Loucy (cell line): ENCODE measurements at regions not wholly inside any gene's neighbourhood (a gene's known extent, or its start where the extent isn't known, plus 50 kb on each side); places are given as distances from the start of the nearest gene placed in this dataset.

Source experiments
- H2AFZ ChIP-seq: fragments of 200-600 bp; sonication (generic); 2 replicates; pipeline ENCODE4 v1.6.0; 2016; ENCODE audit warnings: antibody characterized with exemption, mild to moderate bottlenecking, low read length, moderate library complexity
- H3F3A ChIP-seq: fragments of 200-600 bp; 2 replicates; pipeline ENCODE4 v1.6.0; 2016; ENCODE audit warnings: antibody characterized with exemption, low read depth, mild to moderate bottlenecking
- H3K27me3 ChIP-seq: fragments of 200-600 bp; sonication (generic); 2 replicates; pipeline ENCODE4 v1.6.1; 2014; ENCODE audit warnings: low read length, mild to moderate bottlenecking; ENCODE audit not compliant: insufficient read depth, poor library complexity, severe bottlenecking
- H3K36me3 ChIP-seq: fragments of 200-600 bp; sonication (generic); 2 replicates; pipeline ENCODE4 v1.6.1; 2016; ENCODE audit warnings: low read length; ENCODE audit not compliant: insufficient read depth
- H3K4me1 ChIP-seq: fragments of 200-600 bp; sonication (generic); 2 replicates; pipeline ENCODE4 v1.5.1; 2014; ENCODE audit warnings: low read length, mild to moderate bottlenecking; ENCODE audit not compliant: insufficient read depth, poor library complexity, severe bottlenecking
- H3K4me2 ChIP-seq: fragments of 200-600 bp; sonication (generic); 2 replicates; pipeline ENCODE4 v1.6.0; 2014; ENCODE audit warnings: antibody characterized with exemption, low read length, low read depth, mild to moderate bottlenecking; ENCODE audit not compliant: poor library complexity, severe bottlenecking
- H3K4me3 ChIP-seq: fragments of 200-600 bp; sonication (generic); 2 replicates; pipeline ENCODE4 v1.5.1; 2014; ENCODE audit warnings: low read length, mild to moderate bottlenecking, mixed read lengths; ENCODE audit not compliant: poor library complexity, severe bottlenecking
- H3K79me2 ChIP-seq: fragments of 200-600 bp; sonication (generic); 2 replicates; pipeline ENCODE4 v1.6.1; 2014; ENCODE audit warnings: low read length; ENCODE audit not compliant: insufficient read depth
- H3K9ac ChIP-seq: fragments of 200-600 bp; sonication (generic); 2 replicates; pipeline ENCODE4 v1.6.0; 2014; ENCODE audit warnings: mild to moderate bottlenecking, low read depth, low read length, moderate library complexity; ENCODE audit not compliant: poor library complexity, severe bottlenecking
- H3K9me2 ChIP-seq: fragments of 200-600 bp; sonication (generic); replicated peaks from 2 replicates; pipeline ENCODE4 v1.6.1; 2016; ENCODE audit warnings: low read depth, low read length, mixed read lengths
- H3K9me3 ChIP-seq: fragments of 200-600 bp; sonication (generic); 2 replicates; pipeline ENCODE4 v1.6.1; 2014; ENCODE audit warnings: mild to moderate bottlenecking, antibody characterized with exemption, low read length, low read depth; ENCODE audit not compliant: insufficient read depth
- H4K20me1 ChIP-seq: fragments of 200-600 bp; sonication (generic); 2 replicates; pipeline ENCODE4 v1.6.0; 2014; ENCODE audit warnings: antibody characterized with exemption, low read length, mild to moderate bottlenecking; ENCODE audit not compliant: insufficient read depth, poor library complexity, severe bottlenecking
- EZH2phosphoT487 ChIP-seq: fragments of 200-600 bp; IDR thresholded peaks from 2 replicates; pipeline ENCODE4 v1.6.1; 2018; ENCODE audit warnings: antibody characterized with exemption, mild to moderate bottlenecking, moderate library complexity, borderline replicate concordance
- TF ChIP-seq, protein P1 (sequence below): fragments of 200-600 bp; sonication (generic); conservative IDR thresholded peaks from 2 replicates; pipeline ENCODE4 v1.5.1; 2014; ENCODE audit warnings: mild to moderate bottlenecking, antibody characterized with exemption, low read length

DNA sequence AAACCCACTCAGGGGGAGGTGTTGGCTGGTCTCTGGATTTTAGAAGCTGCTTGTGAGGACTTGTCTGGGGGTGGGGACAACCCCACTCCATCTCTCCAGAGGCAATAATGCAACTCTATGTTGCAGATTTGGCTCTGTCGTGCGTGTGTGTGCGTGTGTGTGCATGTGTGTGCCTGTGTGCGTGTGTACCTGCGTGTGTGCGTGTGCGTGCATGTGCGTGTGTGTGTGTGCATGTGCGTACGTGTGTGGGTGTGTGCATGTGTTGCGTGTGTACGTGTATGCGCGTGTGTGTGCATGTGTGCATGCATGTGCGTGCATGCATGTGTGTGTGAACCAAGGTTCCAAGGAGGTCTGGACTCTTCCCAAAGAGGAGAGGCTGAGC lies 120.4 kb upstream of the LHX1 start:
- Histone ChIP-seq H4K20me1 (no peaks in the 10 kb centered on the region), H2AFZ (no peak overlapping the region), H3K9ac (no peak overlapping the region), H3K27me3 (no peaks in the 10 kb centered on the region), H3K79me2 (no peaks in the 10 kb centered on the region), H3K9me2 (no peaks in the 10 kb centered on the region), H3K4me3 (no peak overlapping the region), H3K4me2 (no peak overlapping the region), H3K36me3 (no peaks in the 10 kb centered on the region), H3F3A (no peaks in the 10 kb centered on the region), H3K9me3 (no peaks in the 10 kb centered on the region), H3K4me1 (no peaks in the 10 kb centered on the region)
- TF ChIP-seq EZH2phosphoT487: no peak
- TF ChIP-seq, protein P1, sequence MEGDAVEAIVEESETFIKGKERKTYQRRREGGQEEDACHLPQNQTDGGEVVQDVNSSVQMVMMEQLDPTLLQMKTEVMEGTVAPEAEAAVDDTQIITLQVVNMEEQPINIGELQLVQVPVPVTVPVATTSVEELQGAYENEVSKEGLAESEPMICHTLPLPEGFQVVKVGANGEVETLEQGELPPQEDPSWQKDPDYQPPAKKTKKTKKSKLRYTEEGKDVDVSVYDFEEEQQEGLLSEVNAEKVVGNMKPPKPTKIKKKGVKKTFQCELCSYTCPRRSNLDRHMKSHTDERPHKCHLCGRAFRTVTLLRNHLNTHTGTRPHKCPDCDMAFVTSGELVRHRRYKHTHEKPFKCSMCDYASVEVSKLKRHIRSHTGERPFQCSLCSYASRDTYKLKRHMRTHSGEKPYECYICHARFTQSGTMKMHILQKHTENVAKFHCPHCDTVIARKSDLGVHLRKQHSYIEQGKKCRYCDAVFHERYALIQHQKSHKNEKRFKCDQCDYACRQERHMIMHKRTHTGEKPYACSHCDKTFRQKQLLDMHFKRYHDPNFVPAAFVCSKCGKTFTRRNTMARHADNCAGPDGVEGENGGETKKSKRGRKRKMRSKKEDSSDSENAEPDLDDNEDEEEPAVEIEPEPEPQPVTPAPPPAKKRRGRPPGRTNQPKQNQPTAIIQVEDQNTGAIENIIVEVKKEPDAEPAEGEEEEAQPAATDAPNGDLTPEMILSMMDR: no peak

DNA sequence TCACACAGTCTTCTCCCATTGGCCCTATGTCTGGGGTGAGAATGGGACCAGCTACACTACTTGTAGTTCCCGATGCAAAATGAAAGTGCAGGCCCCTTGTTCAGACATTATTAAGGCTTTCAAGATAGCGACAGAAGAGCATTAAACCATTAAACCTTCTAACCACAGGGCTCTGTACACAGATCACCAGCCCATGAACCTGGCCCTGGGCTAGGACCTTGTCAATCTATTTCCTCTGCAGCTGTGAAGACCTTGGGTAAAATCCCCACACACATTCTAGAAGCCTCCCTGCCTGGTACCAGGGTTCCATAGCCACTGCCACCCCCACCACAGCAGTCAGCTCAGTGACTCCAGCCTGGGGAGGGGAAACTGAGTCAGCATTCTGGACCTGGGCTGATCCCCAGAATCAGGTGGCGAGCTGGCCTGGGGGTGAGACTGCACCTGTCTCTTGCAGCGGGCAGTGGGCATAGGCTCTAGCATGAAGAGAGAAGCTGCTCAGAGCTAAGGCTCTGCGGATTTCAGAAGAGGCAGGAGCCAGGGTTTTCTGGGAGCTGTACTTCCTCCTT lies 119.7 kb upstream of the LHX1 start:
- H3K27me3 ChIP-seq: no peaks in the 10 kb centered on the region
- no peaks in the 10 kb centered on the region for H3F3A ChIP-seq
- H3K4me1 ChIP-seq: no peaks in the 10 kb centered on the region
- H3K9me2 ChIP-seq: no peaks in the 10 kb centered on the region
- TF ChIP-seq, protein P1: no peak
- TF ChIP-seq EZH2phosphoT487: no peak
- H3K4me2 ChIP-seq: no peak overlapping the region
- no peak overlapping the region for H2AFZ ChIP-seq
- H3K9ac ChIP-seq: no peak overlapping the region
- H3K36me3 ChIP-seq: no peaks in the 10 kb centered on the region
- no peak overlapping the region for H3K4me3 ChIP-seq
- H3K79me2 ChIP-seq: no peaks in the 10 kb centered on the region
- H4K20me1 ChIP-seq: no peaks in the 10 kb centered on the region
- H3K9me3 ChIP-seq: no peaks in the 10 kb centered on the region

DNA sequence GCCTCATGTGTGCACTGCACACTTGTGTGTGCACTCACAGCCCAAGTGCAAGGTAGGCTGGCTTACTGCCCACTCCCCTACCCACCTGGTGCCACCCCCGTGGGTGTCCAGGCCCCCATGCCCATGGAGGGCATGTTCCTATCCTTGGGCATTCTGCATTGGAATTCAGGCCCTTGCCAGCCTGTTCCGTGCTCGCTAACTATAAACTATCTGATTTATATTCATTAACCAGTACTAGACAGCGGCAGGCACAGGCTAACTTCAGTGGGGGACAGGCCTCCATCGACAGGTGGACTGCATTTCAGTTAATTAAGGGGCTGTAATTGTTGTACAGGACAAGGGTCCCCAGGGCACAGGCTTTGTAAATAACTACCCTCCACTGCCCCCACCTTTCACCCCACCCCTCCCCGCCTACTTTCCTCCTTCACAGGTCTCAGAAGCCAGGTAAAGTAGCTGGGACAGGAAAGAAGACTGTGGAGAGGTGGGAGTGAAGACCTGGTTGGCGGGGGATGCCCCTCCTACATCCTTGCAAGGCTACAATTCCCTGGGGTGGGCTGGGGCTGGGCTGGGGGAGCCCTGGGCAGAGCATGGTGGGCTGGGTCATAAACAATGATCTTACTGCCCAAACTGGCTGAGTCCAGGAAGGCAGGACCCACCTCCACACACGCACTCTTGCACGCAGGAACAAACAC lies 119.0 kb upstream of the LHX1 start:
- H3K36me3 ChIP-seq: no peaks in the 10 kb centered on the region
- no peak overlapping the region for H3K4me3 ChIP-seq
- no peaks in the 10 kb centered on the region for H3F3A ChIP-seq
- TF ChIP-seq, protein P1: no peak
- no peak for TF ChIP-seq EZH2phosphoT487
- H2AFZ ChIP-seq: no peak overlapping the region
- H3K9ac ChIP-seq: no peak overlapping the region
- H4K20me1 ChIP-seq: no peaks in the 10 kb centered on the region
- no peaks in the 10 kb centered on the region for H3K27me3 ChIP-seq
- no peaks in the 10 kb centered on the region for H3K4me1 ChIP-seq
- no peaks in the 10 kb centered on the region for H3K79me2 ChIP-seq
- H3K4me2 ChIP-seq: no peak overlapping the region
- H3K9me3 ChIP-seq: no peaks in the 10 kb centered on the region
- H3K9me2 ChIP-seq: no peaks in the 10 kb centered on the region
